ENCODE measurements at regions not wholly inside any gene's neighbourhood (a gene's known extent, or its start where the extent isn't known, plus 50 kb on each side); places are given as distances from the start of the nearest gene placed in this dataset.

DNA sequence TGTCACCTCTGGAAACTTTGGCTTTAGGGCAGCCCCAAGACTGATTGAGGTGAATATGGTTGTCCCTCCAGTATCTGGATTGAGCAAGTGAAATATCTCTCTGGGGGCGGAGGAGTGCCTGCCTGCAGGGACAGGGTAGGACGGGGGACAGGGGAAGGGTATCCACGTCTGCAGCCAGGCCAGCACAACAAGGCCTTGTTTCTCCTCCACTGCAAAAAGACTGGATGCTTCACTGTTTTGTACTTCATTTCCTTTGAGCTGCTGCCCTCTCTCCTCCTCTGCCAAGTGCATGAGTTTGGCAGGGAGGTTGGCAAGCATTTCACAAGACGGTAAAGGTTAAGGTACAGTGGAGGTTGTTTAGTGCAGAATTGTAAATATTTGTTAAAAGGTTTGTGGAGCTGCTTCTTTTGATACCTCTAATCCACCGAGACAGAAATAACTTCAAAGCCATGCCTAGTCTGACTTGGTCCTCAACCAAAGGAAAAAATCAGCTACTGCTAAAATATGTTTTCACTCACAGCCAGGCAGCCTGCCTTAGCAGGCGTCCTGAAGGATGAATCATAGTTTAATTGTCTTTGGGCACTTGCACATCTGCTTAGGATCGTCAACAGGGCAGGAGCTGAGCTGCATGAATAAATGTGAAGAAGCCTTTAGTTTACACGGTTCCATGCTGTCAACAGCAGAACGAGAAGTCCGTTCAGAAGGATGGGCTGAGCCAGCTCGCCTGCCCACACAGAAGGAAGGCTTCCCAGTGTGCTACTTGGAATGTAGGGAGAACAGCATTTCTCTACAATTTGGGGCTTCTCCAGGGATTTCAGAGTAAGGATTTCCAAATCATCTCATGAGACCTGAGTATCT is 269.7 kb downstream of the TTC6 start (continued):
- no peak for TF ChIP-seq ZNF433 (tag by site-specific recombination; IDR thresholded peaks at IDR 0.05; ENCODE audit: low read depth)
- TF ChIP-seq KLF7 (tag by site-specific recombination; IDR thresholded peaks at IDR 0.05; ENCODE audit: borderline replicate concordance): no peak
- TF ChIP-seq ZNF629 (tag by site-specific recombination; IDR thresholded peaks at IDR 0.05): no peak
- TF ChIP-seq, protein P1, sequence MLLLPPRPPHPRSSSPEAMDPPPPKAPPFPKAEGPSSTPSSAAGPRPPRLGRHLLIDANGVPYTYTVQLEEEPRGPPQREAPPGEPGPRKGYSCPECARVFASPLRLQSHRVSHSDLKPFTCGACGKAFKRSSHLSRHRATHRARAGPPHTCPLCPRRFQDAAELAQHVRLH (tag by site-specific recombination; IDR thresholded peaks at IDR 0.05): no peak
- TF ChIP-seq KLF8 (tag by site-specific recombination; IDR thresholded peaks at IDR 0.05): no peak
- TF ChIP-seq ZNF48 (tag by site-specific recombination; IDR thresholded peaks at IDR 0.05): no peak
- TF ChIP-seq, protein P2, sequence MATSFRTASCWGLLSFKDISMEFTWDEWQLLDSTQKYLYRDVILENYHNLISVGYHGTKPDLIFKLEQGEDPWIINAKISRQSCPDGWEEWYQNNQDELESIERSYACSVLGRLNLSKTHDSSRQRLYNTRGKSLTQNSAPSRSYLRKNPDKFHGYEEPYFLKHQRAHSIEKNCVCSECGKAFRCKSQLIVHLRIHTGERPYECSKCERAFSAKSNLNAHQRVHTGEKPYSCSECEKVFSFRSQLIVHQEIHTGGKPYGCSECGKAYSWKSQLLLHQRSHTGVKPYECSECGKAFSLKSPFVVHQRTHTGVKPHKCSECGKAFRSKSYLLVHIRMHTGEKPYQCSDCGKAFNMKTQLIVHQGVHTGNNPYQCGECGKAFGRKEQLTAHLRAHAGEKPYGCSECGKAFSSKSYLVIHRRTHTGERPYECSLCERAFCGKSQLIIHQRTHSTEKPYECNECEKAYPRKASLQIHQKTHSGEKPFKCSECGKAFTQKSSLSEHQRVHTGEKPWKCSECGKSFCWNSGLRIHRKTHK (tag by site-specific recombination; IDR thresholded peaks at IDR 0.05): no peak
- TF ChIP-seq GLI2 (tag by site-specific recombination; IDR thresholded peaks at IDR 0.05; ENCODE audit: borderline replicate concordance, low read depth): no peak
- TF ChIP-seq, protein P3, sequence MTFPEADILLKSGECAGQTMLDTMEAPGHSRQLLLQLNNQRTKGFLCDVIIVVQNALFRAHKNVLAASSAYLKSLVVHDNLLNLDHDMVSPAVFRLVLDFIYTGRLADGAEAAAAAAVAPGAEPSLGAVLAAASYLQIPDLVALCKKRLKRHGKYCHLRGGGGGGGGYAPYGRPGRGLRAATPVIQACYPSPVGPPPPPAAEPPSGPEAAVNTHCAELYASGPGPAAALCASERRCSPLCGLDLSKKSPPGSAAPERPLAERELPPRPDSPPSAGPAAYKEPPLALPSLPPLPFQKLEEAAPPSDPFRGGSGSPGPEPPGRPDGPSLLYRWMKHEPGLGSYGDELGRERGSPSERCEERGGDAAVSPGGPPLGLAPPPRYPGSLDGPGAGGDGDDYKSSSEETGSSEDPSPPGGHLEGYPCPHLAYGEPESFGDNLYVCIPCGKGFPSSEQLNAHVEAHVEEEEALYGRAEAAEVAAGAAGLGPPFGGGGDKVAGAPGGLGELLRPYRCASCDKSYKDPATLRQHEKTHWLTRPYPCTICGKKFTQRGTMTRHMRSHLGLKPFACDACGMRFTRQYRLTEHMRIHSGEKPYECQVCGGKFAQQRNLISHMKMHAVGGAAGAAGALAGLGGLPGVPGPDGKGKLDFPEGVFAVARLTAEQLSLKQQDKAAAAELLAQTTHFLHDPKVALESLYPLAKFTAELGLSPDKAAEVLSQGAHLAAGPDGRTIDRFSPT (tag by site-specific recombination; IDR thresholded peaks at IDR 0.05): no peak

DNA sequence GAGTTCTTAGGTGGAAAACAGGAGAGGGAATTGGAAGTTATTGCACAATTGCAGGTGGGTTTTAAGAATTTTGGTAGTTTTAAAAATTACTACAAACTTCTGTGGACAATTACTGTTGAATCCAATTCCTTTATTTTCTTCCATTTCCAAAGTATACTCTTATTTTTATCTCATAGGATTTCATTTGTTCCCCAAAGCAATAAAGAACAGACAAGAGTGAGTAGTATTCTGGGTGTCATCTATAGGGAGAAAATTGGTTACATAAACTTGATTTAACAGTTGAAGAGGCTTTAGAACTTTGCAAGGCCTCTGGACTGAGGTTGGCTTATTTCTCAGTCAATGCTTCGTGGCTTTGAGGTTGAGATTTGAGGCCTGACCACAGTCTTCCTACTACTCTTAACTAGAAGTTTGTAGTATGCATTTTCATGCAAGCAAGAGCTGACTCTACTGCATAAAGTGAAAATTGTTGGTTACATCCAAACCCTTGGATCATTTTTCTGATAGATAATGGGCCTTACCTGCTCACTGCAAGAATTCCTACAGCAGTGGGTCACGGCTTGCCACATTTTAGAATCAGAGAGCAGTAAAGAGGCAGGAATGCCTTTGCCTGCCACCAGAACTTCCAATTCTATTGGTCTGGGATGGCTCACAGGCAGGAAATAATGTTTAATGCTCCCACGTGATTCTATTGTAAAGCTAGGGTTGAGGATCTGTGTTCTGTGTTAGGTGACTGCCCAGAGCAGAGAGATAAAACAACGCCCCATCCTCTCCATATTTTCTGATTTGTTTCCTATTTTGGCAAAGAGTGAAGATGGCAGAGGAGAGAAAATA is 270.5 kb downstream of the TTC6 start:
- ChIA-PET CTCF (interaction anchor here (1.4 kb wide), 1 partner anchor 9 kb away, joined by 3 read pairs; no protein-coding TSS in a partner anchor), POLR2A (no interaction called here)
- H3K27ac ChIP-seq (ENCODE audit: extremely low read depth, low read depth, low read length): no peak overlapping the region
- H3K9me3 ChIP-seq (ENCODE audit: control insufficient read depth, insufficient read depth, low read depth, low read length): no peaks in the 10 kb centered on the region
- no peaks in the 10 kb centered on the region; the same call in 1 of the 2 replicates for H3K4me1 ChIP-seq (ENCODE audit: control insufficient read depth, insufficient read depth, low read length)
- no peaks in the 10 kb centered on the region for H3K36me3 ChIP-seq (ENCODE audit: control insufficient read depth in 2 of 2, insufficient read depth in 1 of 2, low read length in 2 of 2)
- TF ChIP-seq, protein P4, sequence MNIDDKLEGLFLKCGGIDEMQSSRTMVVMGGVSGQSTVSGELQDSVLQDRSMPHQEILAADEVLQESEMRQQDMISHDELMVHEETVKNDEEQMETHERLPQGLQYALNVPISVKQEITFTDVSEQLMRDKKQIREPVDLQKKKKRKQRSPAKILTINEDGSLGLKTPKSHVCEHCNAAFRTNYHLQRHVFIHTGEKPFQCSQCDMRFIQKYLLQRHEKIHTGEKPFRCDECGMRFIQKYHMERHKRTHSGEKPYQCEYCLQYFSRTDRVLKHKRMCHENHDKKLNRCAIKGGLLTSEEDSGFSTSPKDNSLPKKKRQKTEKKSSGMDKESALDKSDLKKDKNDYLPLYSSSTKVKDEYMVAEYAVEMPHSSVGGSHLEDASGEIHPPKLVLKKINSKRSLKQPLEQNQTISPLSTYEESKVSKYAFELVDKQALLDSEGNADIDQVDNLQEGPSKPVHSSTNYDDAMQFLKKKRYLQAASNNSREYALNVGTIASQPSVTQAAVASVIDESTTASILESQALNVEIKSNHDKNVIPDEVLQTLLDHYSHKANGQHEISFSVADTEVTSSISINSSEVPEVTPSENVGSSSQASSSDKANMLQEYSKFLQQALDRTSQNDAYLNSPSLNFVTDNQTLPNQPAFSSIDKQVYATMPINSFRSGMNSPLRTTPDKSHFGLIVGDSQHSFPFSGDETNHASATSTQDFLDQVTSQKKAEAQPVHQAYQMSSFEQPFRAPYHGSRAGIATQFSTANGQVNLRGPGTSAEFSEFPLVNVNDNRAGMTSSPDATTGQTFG (tag by site-specific recombination; IDR thresholded peaks at IDR 0.05; ENCODE audit: borderline replicate concordance): no peak
- no peak for TF ChIP-seq MEIS1 (CRISPR knock-in tag; IDR thresholded peaks at IDR 0.05; ENCODE audit: borderline replicate concordance)
- H3K4me3 ChIP-seq (ENCODE audit: low read depth, low read length): no peak overlapping the region

DNA sequence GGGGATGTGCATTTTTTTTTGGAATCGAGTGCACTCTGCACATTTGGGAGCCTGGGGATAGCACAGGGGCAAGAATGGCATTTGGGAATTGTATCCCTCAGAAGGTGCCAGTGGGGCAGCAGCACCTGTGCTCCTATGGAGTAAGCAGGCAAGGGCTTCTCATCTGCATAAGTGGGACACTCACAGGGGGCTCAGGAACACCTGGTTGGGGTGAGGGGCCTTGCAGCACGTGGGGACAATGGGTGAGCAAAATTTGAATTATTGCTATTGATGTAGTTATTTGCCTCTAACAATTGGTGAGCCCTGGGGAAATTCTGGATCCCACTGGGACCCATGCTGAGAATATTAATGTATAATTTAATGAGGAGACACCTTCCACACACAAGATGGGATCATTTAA is 274.2 kb downstream of the TTC6 start:
- TF ChIP-seq ZNF37A (tag by site-specific recombination; IDR thresholded peaks at IDR 0.05) (no peak), ZNF529 (tag by site-specific recombination; IDR thresholded peaks at IDR 0.05; ENCODE audit: insufficient replicate concordance) (no peak), EGR2 (tag by site-specific recombination; IDR thresholded peaks at IDR 0.05; ENCODE audit: low read depth) (no peak), BCL11A (tag by site-specific recombination; IDR thresholded peaks at IDR 0.05; ENCODE audit: low read depth) (no peak)
- Histone ChIP-seq H3K27ac (ENCODE audit: extremely low read depth, low read depth, low read length) (no peak overlapping the region), H3K4me3 (ENCODE audit: low read depth, low read length) (no peak overlapping the region), H3K9me3 (ENCODE audit: control insufficient read depth, insufficient read depth, low read depth, low read length) (no peaks in the 10 kb centered on the region), H3K4me1 (ENCODE audit: control insufficient read depth, insufficient read depth, low read length) (no peaks in the 10 kb centered on the region), H3K36me3 (ENCODE audit: control insufficient read depth in 2 of 2, insufficient read depth in 1 of 2, low read length in 2 of 2) (no peaks in the 10 kb centered on the region)
- CTCF ChIA-PET: no interaction called here
- POLR2A ChIA-PET: no interaction called here
